NCI-H524 treated with DMSO at 0.1 percent for 48 hours (cell line): ENCODE measurements at regions not wholly inside any gene's neighbourhood (a gene's known extent, or its start where the extent isn't known, plus 50 kb on each side); places are given as distances from the start of the nearest gene placed in this dataset.

Experiments used
- DNase-seq: peaks from one replicate; lab custom pipeline; 2025; lab: John Stamatoyannopoulos, UW

- peak; percentile 92 for DNase-seq
Observed at GRCh38 chr5:12354686-12355085, 450.4 kb upstream of the CTNND2 start.

GRCh38 chr5:12343558-12343957 is 439.3 kb upstream of the CTNND2 start:
- no peak for DNase-seq

- no peak for DNase-seq
Observed at GRCh38 chr5:12335938-12336337, 431.7 kb upstream of the CTNND2 start.

- DNase-seq, result no peak
Observed at GRCh38 chr5:12332480-12332879, 428.2 kb upstream of the CTNND2 start.

GRCh38 chr5:12330993-12331588 is 426.8 kb upstream of the CTNND2 start:
- no peak for DNase-seq

- DNase-seq, result no peak
Observed at GRCh38 chr5:12330381-12330780, 426.1 kb upstream of the CTNND2 start.

- DNase-seq, result no peak
Observed at GRCh38 chr5:12323637-12324229, 419.5 kb upstream of the CTNND2 start.

GRCh38 chr5:12322042-12322441 is 417.8 kb upstream of the CTNND2 start:
- DNase-seq, result no peak

- DNase-seq, result no peak
Observed at GRCh38 chr5:12320331-12320730, 416.1 kb upstream of the CTNND2 start.

GRCh38 chr5:12316812-12317211 is 412.6 kb upstream of the CTNND2 start:
- DNase-seq, result no peak

GRCh38 chr5:12315461-12315860 is 411.2 kb upstream of the CTNND2 start:
- DNase-seq, result no peak

GRCh38 chr5:12313602-12314001 is 409.4 kb upstream of the CTNND2 start:
- DNase-seq, result no peak

- no peak for DNase-seq
Observed at GRCh38 chr5:12312343-12312742, 408.1 kb upstream of the CTNND2 start.

GRCh38 chr5:12294151-12294550 is 389.9 kb upstream of the CTNND2 start:
- DNase-seq, result no peak

GRCh38 chr5:12292610-12293204 is 388.5 kb upstream of the CTNND2 start:
- peak; percentile 78 for DNase-seq

GRCh38 chr5:12284604-12285003 is 380.4 kb upstream of the CTNND2 start:
- DNase-seq, result no peak

- DNase-seq, result no peak
Observed at GRCh38 chr5:12277504-12278192, 373.4 kb upstream of the CTNND2 start.

- no peak for DNase-seq
Observed at GRCh38 chr5:12274236-12274635, 370.0 kb upstream of the CTNND2 start.

- no peak for DNase-seq
Observed at GRCh38 chr5:12272389-12272788, 368.1 kb upstream of the CTNND2 start.

- DNase-seq, result no peak
Observed at GRCh38 chr5:12270914-12271313, 366.7 kb upstream of the CTNND2 start.

- DNase-seq, result no peak
Observed at GRCh38 chr5:12269164-12269563, 364.9 kb upstream of the CTNND2 start.

- DNase-seq, result no peak
Observed at GRCh38 chr5:12258549-12258948, 354.3 kb upstream of the CTNND2 start.

- no peak for DNase-seq
Observed at GRCh38 chr5:12250454-12250853, 346.2 kb upstream of the CTNND2 start.
